Aorta (tissue), 5 donors: ENCODE measurements at regions not wholly inside any gene's neighbourhood (a gene's known extent, or its start where the extent isn't known, plus 50 kb on each side); places are given as distances from the start of the nearest gene placed in this dataset.

Experiments
- ATAC-seq: fragments of 200-7000 bp; cut with Tn5 transposase; one replicate; pipeline ENCODE4 v1.9.1; 2022; ENCODE audit warnings: moderate library complexity; ENCODE audit not compliant: low FRiP score
- DNase-seq, 2 donors: peaks; one replicate each; pipeline ENCODE4 v3.0.0-alpha.2; 2020
- H3K27ac ChIP-seq, 2 donors: one replicate each; pipeline ENCODE4 v1.5.1; 2013; ENCODE audit warnings: low read length in 2 of 2, mild to moderate bottlenecking in 2 of 2, moderate library complexity in 2 of 2, control low read depth in 1 of 2, inconsistent platforms in 1 of 2, low read depth in 1 of 2
- H3K27me3 ChIP-seq, 2 donors: one replicate each; pipeline ENCODE4 v1.6.1; 2013; ENCODE audit warnings: control low read depth in 1 of 2, low read length in 1 of 2, mild to moderate bottlenecking in 1 of 2, moderate library complexity in 1 of 2; ENCODE audit not compliant: insufficient read depth in 2 of 2, control insufficient read depth in 1 of 2
- H3K36me3 ChIP-seq, 2 donors: one replicate each; pipeline ENCODE4 v1.6.1; 2013; ENCODE audit warnings: control low read depth in 1 of 2, low read length in 1 of 2, mild to moderate bottlenecking in 1 of 2; ENCODE audit not compliant: insufficient read depth in 2 of 2, control insufficient read depth in 1 of 2
- H3K4me1 ChIP-seq, 2 donors: one replicate each; pipeline ENCODE4 v1.6.1; 2013; ENCODE audit warnings: low read length in 2 of 2, control low read depth in 1 of 2, mild to moderate bottlenecking in 1 of 2, moderate library complexity in 1 of 2; ENCODE audit not compliant: insufficient read depth in 2 of 2, control insufficient read depth in 1 of 2
- H3K4me3 ChIP-seq, 2 donors: one replicate each; pipeline ENCODE4 v1.5.1; 2013; ENCODE audit warnings: low read length in 2 of 2, control low read depth in 1 of 2, mild to moderate bottlenecking in 1 of 2
- H3K9me3 ChIP-seq: one replicate; pipeline ENCODE4 v1.6.1; 2013; ENCODE audit warnings: mild to moderate bottlenecking, low read length; ENCODE audit not compliant: control insufficient read depth
- WGBS, 2 donors: extraction: QIAGEN DNeasy Blood & Tissue Kit; methylation state at CpG; one replicate each; pipeline ENCODE4 v1.1.7; 2013; 5-methylcytosine and 5-hydroxymethylcytosine counted together
- intact Hi-C, 2 donors: fragments of 100-400 bp; cut with DNase I; formaldehyde crosslinking; loops; one replicate each; pipeline versions ENCODE4 v1.14.2 to v1.15.0; 2022
- donor health status: healthy with polysubstance abuse.
- donor health status: Bipolar disorder and iron deficiency.
- donor health status: DM: no; HTN: no; CAD: no.
- donor health status: DM: no; HTN: no; CAD: no.
- donor health status: DM: yes; HTN: yes; CAD: no.

GRCh38 chr7:25759286-25759685 is 392.7 kb upstream of the NFE2L3 start:
- ATAC-seq (no peak), DNase-seq (no peak)
- intact Hi-C loops = loop anchor here (5.0 kb wide), 3 partner anchors 33 to 48 kb away; no protein-coding TSS in a partner anchor
- Histone ChIP-seq H3K36me3 (no peaks in the 10 kb centered on the region), H3K4me1 (peaks cover 0 to 11% of the 10 kb centered on the region in 2 donors), H3K27me3 (no peaks in the 10 kb centered on the region), H3K27ac (no peak overlapping the region), H3K4me3 (no peak overlapping the region), H3K9me3 (no peaks in the 10 kb centered on the region)

GRCh38 chr7:25759748-25760147 is 392.2 kb upstream of the NFE2L3 start:
- Histone ChIP-seq H3K4me3 (no peak overlapping the region), H3K27ac (no peak overlapping the region), H3K4me1 (peaks cover 0 to 7% of the 10 kb centered on the region in 2 donors), H3K9me3 (no peaks in the 10 kb centered on the region), H3K27me3 (no peaks in the 10 kb centered on the region), H3K36me3 (no peaks in the 10 kb centered on the region)
- ATAC-seq (no peak), DNase-seq (no peak)
- 97 to 99% methylated on average over 3 of the region's 3 CpGs for WGBS, 2 donors
- intact Hi-C loops = loop anchor here (5.0 kb wide), 3 partner anchors 33 to 48 kb away; no protein-coding TSS in a partner anchor

GRCh38 chr7:25762511-25763462 is 389.2 kb upstream of the NFE2L3 start:
- H3K9me3 ChIP-seq = no peaks in the 10 kb centered on the region
- no peak for DNase-seq

GRCh38 chr7:25763463-25763860 is 388.5 kb upstream of the NFE2L3 start:
- intact Hi-C loops = no loop called here
- Histone ChIP-seq H3K9me3 (no peaks in the 10 kb centered on the region), H3K27me3 (no peaks in the 10 kb centered on the region), H3K36me3 (no peaks in the 10 kb centered on the region), H3K4me1 (peaks cover 0 to 5% of the 10 kb centered on the region in 2 donors), H3K27ac (no peak overlapping the region), H3K4me3 (no peak overlapping the region)
- DNase-seq (no peak), ATAC-seq (no peak)
- WGBS, 2 donors = 78 to 81% methylated on average over 3 of the region's 3 CpGs

More at GRCh38 chr7:25762511-25763462, 389.2 kb upstream of the NFE2L3 start:
- 94 to 97% methylated on average over 12 of the region's 12 CpGs for WGBS, 2 donors
- no peaks in the 10 kb centered on the region for H3K27me3 ChIP-seq
- intact Hi-C loops = no loop called here
- H3K4me1 ChIP-seq = peaks cover 0 to 5% of the 10 kb centered on the region in 2 donors
- H3K27ac ChIP-seq = no peak overlapping the region
- no peak overlapping the region for H3K4me3 ChIP-seq
- no peaks in the 10 kb centered on the region for H3K36me3 ChIP-seq
- ATAC-seq = no peak

- 67 to 73% methylated on average over 2 of the region's 2 CpGs for WGBS, 2 donors
- no peak overlapping the region for H3K27ac ChIP-seq
- ATAC-seq = no peak
- H3K4me3 ChIP-seq = no peak overlapping the region
- no peak for DNase-seq
- H3K27me3 ChIP-seq = no peaks in the 10 kb centered on the region
- intact Hi-C loops = no loop called here
- H3K36me3 ChIP-seq = no peaks in the 10 kb centered on the region
- H3K9me3 ChIP-seq = no peaks in the 10 kb centered on the region
- peaks cover 2% of the 10 kb centered on the region in 2 donors for H3K4me1 ChIP-seq
These were observed 386.8 kb upstream of the NFE2L3 start for GRCh38 chr7:25765110-25765655.

- 26 to 40% methylated on average over 4 of the region's 4 CpGs for WGBS, 2 donors
- Histone ChIP-seq H3K4me1 (peaks cover 2 to 4% of the 10 kb centered on the region in 2 donors), H3K36me3 (no peaks in the 10 kb centered on the region), H3K27me3 (no peaks in the 10 kb centered on the region), H3K9me3 (no peaks in the 10 kb centered on the region), H3K27ac (no peak overlapping the region), H3K4me3 (no peak overlapping the region)
- DNase-seq (no peak), ATAC-seq (no peak)
- intact Hi-C loops = no loop called here
These were observed 381.8 kb upstream of the NFE2L3 start for GRCh38 chr7:25770235-25770634.

GRCh38 chr7:25770670-25771069 is 381.3 kb upstream of the NFE2L3 start:
- Histone ChIP-seq H3K9me3 (no peaks in the 10 kb centered on the region), H3K27me3 (no peaks in the 10 kb centered on the region), H3K4me3 (no peak overlapping the region), H3K36me3 (no peaks in the 10 kb centered on the region), H3K27ac (no peak overlapping the region), H3K4me1 (peaks cover 2 to 4% of the 10 kb centered on the region in 2 donors)
- ATAC-seq (no peak), DNase-seq (no peak)
- 1 to 9% methylated on average over 3 of the region's 3 CpGs for WGBS, 2 donors
- intact Hi-C loops = no loop called here

- no peaks in the 10 kb centered on the region for H3K36me3 ChIP-seq
- peaks cover 4% of the 10 kb centered on the region in 2 donors for H3K4me1 ChIP-seq
- H3K27ac ChIP-seq = no peak overlapping the region
- H3K9me3 ChIP-seq = no peaks in the 10 kb centered on the region
- intact Hi-C loops = no loop called here
- no peak overlapping the region for H3K4me3 ChIP-seq
- H3K27me3 ChIP-seq = no peaks in the 10 kb centered on the region
- ATAC-seq (no peak), DNase-seq (no peak)
- WGBS, 2 donors = 82 to 90% methylated on average over 4 of the region's 4 CpGs
These were observed 380.5 kb upstream of the NFE2L3 start for GRCh38 chr7:25771491-25771890.

GRCh38 chr7:25772802-25773201 is 379.2 kb upstream of the NFE2L3 start:
- Histone ChIP-seq H3K27me3 (no peaks in the 10 kb centered on the region), H3K27ac (no peak overlapping the region), H3K36me3 (no peaks in the 10 kb centered on the region), H3K4me3 (no peak overlapping the region), H3K4me1 (peaks cover 4% of the 10 kb centered on the region in 2 donors), H3K9me3 (no peaks in the 10 kb centered on the region)
- DNase-seq (no peak), ATAC-seq (no peak)
- WGBS, 2 donors = 98 to 99% methylated on average over 4 of the region's 4 CpGs
- intact Hi-C loops = no loop called here
